Endothelial cell of umbilical vein (primary cell): ENCODE measurements at regions not wholly inside any gene's neighbourhood (a gene's known extent, or its start where the extent isn't known, plus 50 kb on each side); places are given as distances from the start of the nearest gene placed in this dataset.

Source experiments
- BruUV-seq: library from RNA; stranded (reverse); fragments of 400-500 nt; replicated peaks from 2 replicates; lab custom pipeline; 2021; lab: Mats Ljungman, UMichigan
- CTCF ChIA-PET: fragments of 300-600, 350-600 bp; sonication (Branson Sonifier 250); formaldehyde crosslinking; loops from one replicate; lab custom pipeline; 2021; ENCODE audit warnings: antibody characterized with exemption, inconsistent platforms; lab: Charles Lee
- POLR2A ChIA-PET: fragments of 300-600, 350-600 bp; sonication (Branson Sonifier 250); formaldehyde crosslinking; loops from one replicate; lab custom pipeline; 2021; ENCODE audit warnings: antibody characterized with exemption, inconsistent platforms; lab: Charles Lee
- DNase-seq: peaks from one replicate; pipeline ENCODE4 v3.0.0-alpha.2; 2011; ENCODE audit warnings: low read depth, low spot score
- FAIRE-seq: peaks from 2 replicates; lab custom pipeline; 2011; peaks lifted over from hg19 to GRCh38; lab: Jason Lieb, UNC
- H2AFZ ChIP-seq: 2 replicates; pipeline ENCODE4 v1.6.0; 2012; ENCODE audit warnings: low read depth, low read length, control low read depth, inconsistent platforms
- H3K27ac ChIP-seq: 2 replicates; pipeline ENCODE4 v1.5.1; 2011; ENCODE audit warnings: low read depth, mild to moderate bottlenecking, control low read depth, low read length, moderate library complexity; ENCODE audit not compliant: insufficient read depth
- H3K27me3 ChIP-seq, 2 experiments: 2 replicates each; pipeline versions ENCODE4 v1.6.0 to v1.6.1; 2011; ENCODE audit warnings: low read length in 2 of 2, mixed read lengths in 1 of 2; ENCODE audit not compliant: control insufficient read depth in 2 of 2, insufficient read depth in 2 of 2
- H3K36me3 ChIP-seq, 2 experiments: 2 replicates in 1 of 2; 3 replicates in 1 of 2; pipeline ENCODE4 v1.5.1; 2011; ENCODE audit warnings: low read length in 2 of 2, mild to moderate bottlenecking in 1 of 2, moderate library complexity in 1 of 2; ENCODE audit not compliant: control insufficient read depth in 2 of 2, insufficient read depth in 2 of 2; ENCODE audit errors: extremely low read depth in 1 of 2
- H3K4me1 ChIP-seq: 3 replicates; pipeline ENCODE4 v1.5.1; 2011; ENCODE audit warnings: mild to moderate bottlenecking, low read length; ENCODE audit not compliant: control insufficient read depth, insufficient read depth; ENCODE audit errors: extremely low read depth
- H3K4me2 ChIP-seq: 2 replicates; pipeline ENCODE4 v1.6.1; 2011; ENCODE audit warnings: low read length, control low read depth, mixed read lengths; ENCODE audit not compliant: insufficient read depth
- H3K4me3 ChIP-seq, 3 experiments: fragments of 200-600 bp in 1 of 3; sonication (generic), shearing (Covaris generic) in 1 of 3; replicated peaks in 1 of 3; 2 replicates each; pipeline ENCODE4 v1.5.1; 2011 to 2016; ENCODE audit warnings: control low read depth in 3 of 3, low read length in 3 of 3, mild to moderate bottlenecking in 2 of 3, inconsistent platforms in 1 of 3, low read depth in 1 of 3, moderate library complexity in 1 of 3; ENCODE audit not compliant: insufficient read depth in 1 of 3
- H3K79me2 ChIP-seq: 2 replicates; pipeline ENCODE4 v1.6.0; 2012; ENCODE audit warnings: low read length, inconsistent platforms; ENCODE audit not compliant: control insufficient read depth, insufficient read depth
- H3K9ac ChIP-seq: replicated peaks from 2 replicates; pipeline ENCODE3; 2011; ENCODE audit warnings: low read length, control low read depth; ENCODE audit not compliant: insufficient read depth; ENCODE audit errors: extremely low read depth
- H3K9me1 ChIP-seq: replicated peaks from 3 replicates; pipeline ENCODE4 v1.6.0; 2011; ENCODE audit warnings: mild to moderate bottlenecking, low read length; ENCODE audit not compliant: control insufficient read depth, insufficient read depth; ENCODE audit errors: extremely low read depth
- H3K9me3 ChIP-seq: replicated peaks from 2 replicates; pipeline ENCODE4 v1.5.1; 2012; ENCODE audit warnings: low read length, inconsistent platforms; ENCODE audit not compliant: control insufficient read depth, insufficient read depth
- H4K20me1 ChIP-seq: replicated peaks from 2 replicates; pipeline ENCODE3; 2011; ENCODE audit warnings: mild to moderate bottlenecking, low read length; ENCODE audit not compliant: control insufficient read depth, insufficient read depth; ENCODE audit errors: extremely low read depth
- EZH2 ChIP-seq: IDR thresholded peaks from 2 replicates; pipeline ENCODE4 v1.6.1; 2012; ENCODE audit warnings: borderline replicate concordance, low read depth, mild to moderate bottlenecking, moderate library complexity, low read length, inconsistent platforms; ENCODE audit not compliant: severe bottlenecking
- FOS ChIP-seq: IDR thresholded peaks from 2 replicates; pipeline ENCODE4 v1.6.1; 2011; ENCODE audit warnings: mild to moderate bottlenecking, low read length, moderate library complexity, borderline replicate concordance; ENCODE audit not compliant: insufficient read depth
- GATA2 ChIP-seq: IDR thresholded peaks from 2 replicates; pipeline ENCODE4 v1.7.0; 2011; ENCODE audit warnings: low read depth, mild to moderate bottlenecking, moderate library complexity, mixed read lengths, low read length; ENCODE audit not compliant: insufficient read length, insufficient read depth
- JUN ChIP-seq: IDR thresholded peaks from 2 replicates; pipeline ENCODE4 v1.6.1; 2011; ENCODE audit warnings: borderline replicate concordance, low read depth; ENCODE audit not compliant: insufficient read length, insufficient read depth
- MYC ChIP-seq: IDR thresholded peaks from one replicate; pipeline ENCODE4 v1.6.1; 2011; ENCODE audit warnings: mild to moderate bottlenecking, low read depth, low read length
- POLR2A ChIP-seq: IDR thresholded peaks from 2 replicates; pipeline ENCODE4 v1.6.1; 2012; ENCODE audit warnings: low read depth, mild to moderate bottlenecking, control low read depth, low read length
- POLR2AphosphoS5 ChIP-seq: IDR thresholded peaks from 2 replicates; pipeline ENCODE4 v1.6.1; 2012; ENCODE audit warnings: low read depth, mild to moderate bottlenecking, control low read depth, low read length, moderate library complexity; ENCODE audit not compliant: insufficient read depth
- dilution Hi-C: fragments of 300-500 bp; cut with MboI; formaldehyde crosslinking; loops from one replicate; pipeline ENCODE4 v1.15.0; 2019; ENCODE audit warnings: low sequenced_read_pairs; ENCODE audit not compliant: extremely low pct_ligation_motif_present
- intact Hi-C: fragments of 100-400 bp; cut with micrococcal nuclease; formaldehyde crosslinking; loops from one replicate; pipeline ENCODE4 v1.10.0; 2022
- TF ChIP-seq, protein P1 (sequence below), 2 donors: IDR thresholded peaks; 1 replicate in 1 of 2; 2 replicates in 1 of 2; pipeline ENCODE4 v1.5.1; 2011; ENCODE audit warnings: low read length in 2 of 2, mild to moderate bottlenecking in 2 of 2, moderate library complexity in 2 of 2, control low read depth in 1 of 2, inconsistent platforms in 1 of 2, low read depth in 1 of 2; ENCODE audit not compliant: insufficient read depth in 1 of 2; ENCODE audit errors: extremely low read depth in 1 of 2
- TF ChIP-seq, protein P2 (sequence below): IDR thresholded peaks from 2 replicates; pipeline ENCODE4 v1.6.1; 2011; ENCODE audit not compliant: insufficient read depth, insufficient read length

DNA sequence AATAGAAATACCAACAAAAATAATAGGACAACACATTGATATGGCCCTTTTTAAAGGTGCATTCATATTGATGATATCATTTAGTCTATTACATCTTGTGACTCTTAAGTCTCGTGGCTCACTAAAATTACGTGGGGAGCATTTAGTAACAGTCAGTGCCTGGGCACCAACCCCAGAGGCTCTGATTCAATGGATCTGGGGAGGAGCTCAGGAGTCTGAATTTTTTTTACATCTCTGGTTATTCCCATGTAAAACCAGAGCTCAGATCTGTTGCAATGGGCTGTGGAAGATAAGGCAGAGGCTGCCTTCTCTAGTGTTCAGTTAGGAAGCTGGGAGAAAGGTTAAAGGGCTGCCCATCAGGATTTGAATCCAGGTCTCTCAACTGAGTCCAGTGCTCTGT lies 549.9 kb upstream of the CDH5 start:
- dilution Hi-C loops (no loop called here), intact Hi-C loops (no loop called here)
- Histone ChIP-seq H3K9me1 (no peaks in the 10 kb centered on the region), H3K4me2 (no peak overlapping the region), H3K27me3 (no peaks in the 10 kb centered on the region), H3K4me3 (no peak overlapping the region), H3K9me3 (no peaks in the 10 kb centered on the region), H3K4me1 (no peaks in the 10 kb centered on the region), H4K20me1 (no peaks in the 10 kb centered on the region), H3K36me3 (no peaks in the 10 kb centered on the region), H3K79me2 (no peaks in the 10 kb centered on the region), H3K27ac (no peak overlapping the region), H2AFZ (no peak overlapping the region), H3K9ac (no peak overlapping the region)
- BruUV-seq, result no TSS peak
- no peak for DNase-seq
- POLR2A ChIA-PET, result no interaction called here
- no peak for FAIRE-seq
- TF ChIP-seq MYC (no peak), GATA2 (no peak), JUN (no peak), EZH2 (no peak), POLR2AphosphoS5 (no peak), FOS (no peak), POLR2A (no peak)
- TF ChIP-seq, protein P1, sequence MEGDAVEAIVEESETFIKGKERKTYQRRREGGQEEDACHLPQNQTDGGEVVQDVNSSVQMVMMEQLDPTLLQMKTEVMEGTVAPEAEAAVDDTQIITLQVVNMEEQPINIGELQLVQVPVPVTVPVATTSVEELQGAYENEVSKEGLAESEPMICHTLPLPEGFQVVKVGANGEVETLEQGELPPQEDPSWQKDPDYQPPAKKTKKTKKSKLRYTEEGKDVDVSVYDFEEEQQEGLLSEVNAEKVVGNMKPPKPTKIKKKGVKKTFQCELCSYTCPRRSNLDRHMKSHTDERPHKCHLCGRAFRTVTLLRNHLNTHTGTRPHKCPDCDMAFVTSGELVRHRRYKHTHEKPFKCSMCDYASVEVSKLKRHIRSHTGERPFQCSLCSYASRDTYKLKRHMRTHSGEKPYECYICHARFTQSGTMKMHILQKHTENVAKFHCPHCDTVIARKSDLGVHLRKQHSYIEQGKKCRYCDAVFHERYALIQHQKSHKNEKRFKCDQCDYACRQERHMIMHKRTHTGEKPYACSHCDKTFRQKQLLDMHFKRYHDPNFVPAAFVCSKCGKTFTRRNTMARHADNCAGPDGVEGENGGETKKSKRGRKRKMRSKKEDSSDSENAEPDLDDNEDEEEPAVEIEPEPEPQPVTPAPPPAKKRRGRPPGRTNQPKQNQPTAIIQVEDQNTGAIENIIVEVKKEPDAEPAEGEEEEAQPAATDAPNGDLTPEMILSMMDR (IDR thresholded peaks at IDR 0.05; ENCODE audit: extremely low read depth in 1 of 2, insufficient read depth in 1 of 2, low read depth in 1 of 2, low read length in 2 of 2), result no peak
- TF ChIP-seq, protein P2, sequence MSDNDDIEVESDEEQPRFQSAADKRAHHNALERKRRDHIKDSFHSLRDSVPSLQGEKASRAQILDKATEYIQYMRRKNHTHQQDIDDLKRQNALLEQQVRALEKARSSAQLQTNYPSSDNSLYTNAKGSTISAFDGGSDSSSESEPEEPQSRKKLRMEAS, result no peak
- CTCF ChIA-PET, result no interaction called here
